ENCODE measurements at regions not wholly inside any gene's neighbourhood (a gene's known extent, or its start where the extent isn't known, plus 50 kb on each side); places are given as distances from the start of the nearest gene placed in this dataset.

DNA sequence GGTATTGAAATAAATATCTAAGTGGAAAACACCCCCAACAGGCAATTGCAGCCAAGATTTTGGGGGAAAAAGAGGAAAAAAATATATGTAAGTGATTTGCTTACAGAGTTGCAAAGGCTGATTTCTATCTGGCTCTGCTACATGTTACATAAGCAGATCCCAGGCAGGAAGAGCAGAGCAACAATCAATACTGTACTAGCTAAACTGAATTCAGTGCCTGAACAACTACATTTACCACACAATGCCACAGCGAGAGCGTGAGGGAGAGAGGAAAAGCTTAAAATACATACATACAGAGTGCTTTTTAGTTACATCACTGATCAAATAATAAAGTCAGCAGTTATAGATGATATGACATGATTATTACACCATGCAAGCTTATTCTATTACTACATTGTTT lies 665.6 kb upstream of the ARGLU1 start:
- DNase-seq, result no peak

GRCh38 chr13:107231944-107232343 lies 664.0 kb upstream of the ARGLU1 start:
- no peak for DNase-seq

GRCh38 chr13:107223867-107224266 lies 655.9 kb upstream of the ARGLU1 start:
- DNase-seq, result no peak

- DNase-seq, result no peak
Observed at GRCh38 chr13:107222597-107222996, 654.7 kb upstream of the ARGLU1 start.

- DNase-seq, result no peak
Observed at GRCh38 chr13:107220245-107220644, 652.3 kb upstream of the ARGLU1 start.

GRCh38 chr13:107217251-107217650 lies 649.3 kb upstream of the ARGLU1 start:
- no peak for DNase-seq

DNA sequence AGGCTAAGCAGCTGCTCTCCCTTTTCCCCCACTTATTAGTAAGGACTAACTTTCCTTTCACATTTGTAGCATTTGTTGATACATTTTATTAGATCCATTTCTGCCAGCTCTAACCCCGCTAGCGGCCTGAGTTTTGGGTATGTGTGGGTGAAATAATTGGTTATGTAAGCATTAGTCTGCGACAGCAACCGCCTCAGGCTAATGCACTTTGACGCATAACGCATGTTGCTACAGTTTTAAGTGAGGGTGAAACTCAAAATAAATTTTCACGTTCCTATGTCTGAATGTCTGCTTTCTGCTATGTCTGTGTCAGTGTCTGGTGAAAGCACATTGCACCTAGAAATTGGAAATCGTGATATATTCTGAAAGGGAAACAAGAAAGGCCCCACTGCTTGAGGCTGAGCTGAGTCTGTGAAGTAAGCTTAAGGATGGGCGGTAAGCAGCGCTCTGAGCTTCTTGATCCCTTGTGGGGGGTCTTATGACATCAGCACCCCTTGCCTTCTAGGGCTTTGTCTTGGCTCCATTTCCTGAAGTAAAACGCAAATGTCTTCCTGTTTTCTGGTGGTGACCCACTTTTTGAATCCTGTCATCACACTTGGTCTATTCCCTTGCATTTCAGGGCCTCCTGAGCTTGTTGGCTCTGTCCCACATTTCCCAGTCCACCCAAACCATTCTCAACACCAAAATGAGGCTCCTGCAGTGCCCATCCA lies 648.3 kb upstream of the ARGLU1 start:
- no peak for DNase-seq

DNA sequence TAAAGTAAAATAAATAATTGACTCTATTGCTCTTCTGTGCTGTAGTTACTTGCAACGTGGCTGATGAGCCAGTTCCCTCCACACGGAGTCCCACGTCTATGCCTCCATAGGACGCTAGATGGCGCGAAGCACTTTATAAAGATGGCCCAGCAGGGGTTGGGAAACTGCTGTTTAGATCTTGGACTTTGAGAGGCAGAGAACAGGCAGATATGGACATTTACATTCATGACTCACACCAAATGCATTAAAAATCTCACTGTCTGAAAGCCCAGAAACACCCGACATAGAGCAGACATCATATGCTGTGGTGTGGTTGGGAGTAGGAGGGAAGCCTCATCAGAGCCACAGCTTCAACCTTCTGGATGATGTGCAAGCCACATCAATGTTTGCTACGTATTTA lies 643.1 kb upstream of the ARGLU1 start:
- DNase-seq, result peak; percentile 10

GRCh38 chr13:107210723-107211030 lies 642.7 kb upstream of the ARGLU1 start:
- DNase-seq, result no peak

DNA sequence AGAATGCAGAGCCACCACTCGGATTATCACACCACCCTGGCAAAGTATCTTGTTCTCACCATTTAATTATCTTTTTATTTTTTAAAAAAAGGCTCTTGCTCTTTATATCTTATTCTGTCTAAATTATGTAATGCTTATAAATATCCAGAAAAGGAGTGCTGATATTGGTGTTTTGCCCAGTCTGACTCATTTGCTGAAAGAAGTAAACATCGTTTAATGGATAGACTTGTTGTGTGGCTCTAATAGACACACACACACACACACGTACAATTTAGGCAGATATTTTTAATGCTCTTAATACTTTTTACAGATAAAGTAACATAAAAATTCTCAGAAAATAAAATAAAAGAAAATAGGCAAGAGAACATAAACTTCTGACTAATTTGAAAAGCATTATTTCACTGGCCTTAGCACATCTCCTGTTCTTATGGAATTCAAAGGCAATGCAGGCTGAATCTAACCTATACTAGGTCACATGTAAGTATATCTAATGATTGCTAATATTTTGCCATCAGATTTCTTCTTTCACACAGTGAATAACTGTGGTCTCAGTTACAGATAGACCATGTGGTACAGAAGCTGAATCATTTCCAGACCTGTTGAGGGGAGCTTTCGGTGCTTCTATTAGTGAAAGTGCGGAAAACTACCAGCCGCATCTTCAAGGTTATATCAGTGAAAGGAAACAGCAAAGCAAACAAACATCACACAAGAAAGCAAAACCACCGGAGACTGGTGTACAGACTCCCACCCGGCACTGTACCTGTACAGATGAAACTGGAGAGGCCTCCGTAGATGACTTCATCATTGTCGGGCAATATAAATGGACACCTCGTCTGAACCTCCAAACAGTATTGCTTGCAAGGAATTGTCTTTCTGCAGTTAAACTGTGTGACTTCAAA lies 642.1 kb upstream of the ARGLU1 start:
- DNase-seq, result no peak

- no peak for DNase-seq
Observed at GRCh38 chr13:107208889-107209288, 641.0 kb upstream of the ARGLU1 start.

- peak; percentile 33 for DNase-seq
Observed at GRCh38 chr13:107205318-107206104, 637.6 kb upstream of the ARGLU1 start.

DNA sequence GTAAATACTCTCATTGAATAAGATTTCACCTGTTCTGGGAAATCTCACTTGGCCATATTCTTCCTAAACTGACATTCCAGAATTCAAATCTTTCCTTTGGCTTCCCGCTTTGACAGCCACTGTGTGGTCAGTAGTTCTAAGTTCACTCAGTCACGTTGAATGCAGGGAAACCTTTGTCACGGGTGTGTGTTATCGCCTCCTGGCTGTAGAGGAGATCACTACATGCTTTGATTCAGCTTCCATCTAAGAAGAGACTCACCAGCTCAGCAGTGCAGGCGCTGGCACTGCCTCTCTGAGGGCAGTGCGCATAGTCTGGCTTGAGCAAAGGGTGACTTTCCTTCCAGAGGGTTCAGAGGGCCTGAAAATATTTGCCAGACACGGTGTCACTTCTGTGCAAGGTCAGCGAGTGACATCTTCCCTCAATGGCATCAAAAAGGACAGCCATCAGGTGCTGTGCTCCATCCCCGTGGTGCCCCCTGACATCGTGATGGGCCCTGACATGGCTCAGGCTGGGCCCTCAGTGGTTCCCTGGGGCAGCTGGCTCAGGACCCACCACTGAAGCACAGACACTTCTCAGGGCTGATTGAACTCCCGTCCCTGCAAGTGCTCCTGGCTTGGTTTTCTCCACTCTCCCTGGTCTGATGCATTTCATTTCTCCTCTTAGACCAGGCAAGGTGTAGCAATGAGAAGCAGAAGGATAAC lies 635.4 kb upstream of the ARGLU1 start:
- no peak for DNase-seq

GRCh38 chr13:107202371-107203023 lies 634.6 kb upstream of the ARGLU1 start:
- no peak for DNase-seq

DNA sequence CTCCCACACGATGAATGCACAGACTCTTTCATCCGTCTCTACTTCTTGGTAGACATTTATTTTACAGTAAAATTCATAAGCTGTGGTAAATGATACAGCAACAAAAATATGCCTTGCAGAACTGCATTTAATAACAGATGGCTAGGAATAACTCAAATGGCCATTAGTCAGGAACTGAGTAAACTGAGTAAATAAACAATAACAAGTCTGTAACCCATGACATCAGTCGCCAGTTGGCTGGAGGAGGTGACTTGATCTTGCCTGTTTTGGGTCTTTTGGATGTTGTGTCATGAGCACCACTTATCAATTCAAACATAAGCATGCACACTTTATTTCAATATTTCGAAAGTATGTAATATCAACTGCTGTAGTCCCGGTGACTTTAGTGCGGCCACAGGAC lies 632.6 kb upstream of the ARGLU1 start:
- DNase-seq, result no peak

GRCh38 chr13:107192289-107192688 lies 624.4 kb upstream of the ARGLU1 start:
- DNase-seq, result no peak

GRCh38 chr13:107190065-107190464 lies 622.1 kb upstream of the ARGLU1 start:
- DNase-seq, result no peak

DNA sequence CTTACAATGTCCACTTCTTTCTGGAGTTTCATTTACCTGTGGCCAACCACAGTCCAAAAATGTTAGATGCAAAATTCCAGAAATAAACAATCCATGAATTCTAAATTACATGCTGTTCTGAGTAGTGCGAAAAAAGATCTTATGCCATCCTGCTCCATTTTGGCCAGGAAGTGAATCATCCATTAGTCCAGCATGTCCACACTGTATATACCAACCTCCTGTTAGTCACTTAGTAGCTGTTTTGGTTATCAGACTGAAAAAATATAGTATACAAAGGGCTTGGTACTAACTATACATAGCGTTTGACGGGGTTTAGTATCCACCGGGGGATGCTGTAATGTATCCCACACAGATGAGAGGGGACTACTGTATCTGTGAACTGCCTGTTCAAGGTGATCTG lies 618.0 kb upstream of the ARGLU1 start:
- no peak for DNase-seq

- no peak for DNase-seq
Observed at GRCh38 chr13:107170270-107170931, 602.5 kb upstream of the ARGLU1 start.

GRCh38 chr13:107157271-107157670 lies 589.3 kb upstream of the ARGLU1 start:
- no peak for DNase-seq

DNA sequence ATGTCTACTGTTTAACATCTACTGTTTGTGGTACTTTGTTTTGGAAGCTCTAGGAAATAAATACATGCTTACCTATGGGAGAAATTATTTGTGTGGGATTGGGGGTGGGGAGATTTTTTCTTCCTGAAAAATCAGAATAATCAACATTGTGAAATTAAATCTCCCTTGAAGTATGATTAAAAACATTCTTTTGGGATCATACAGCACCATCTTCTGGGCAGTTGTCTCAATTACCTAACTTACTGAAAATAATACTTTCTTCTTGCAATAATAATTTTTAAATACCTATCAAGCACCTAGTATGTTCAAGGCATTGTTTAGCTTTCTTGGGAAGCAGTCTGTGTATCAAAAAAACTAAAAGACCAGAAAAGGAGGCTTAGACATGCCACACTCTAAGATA lies 576.5 kb upstream of the ARGLU1 start:
- DNase-seq, result no peak

- no peak for DNase-seq
Observed at GRCh38 chr13:107141767-107142166, 573.8 kb upstream of the ARGLU1 start.

All from activated T-cell treated with anti-CD3 and anti-CD28 coated beads for 4 hours (primary cell).